Tibial nerve (tissue), 4 donors: ENCODE measurements at regions not wholly inside any gene's neighbourhood (a gene's known extent, or its start where the extent isn't known, plus 50 kb on each side); places are given as distances from the start of the nearest gene placed in this dataset.
"Not testable (repeated sequence)": the region's sequence is repeated elsewhere in the genome, so short reads cannot be mapped to it uniquely, and the experiment has no call there.

Experiments
- DNase-seq, 2 donors: peaks; one replicate each; pipeline ENCODE4 v3.0.0-alpha.2; 2019; ENCODE audit warnings: low spot score in 2 of 2
- H3K27ac ChIP-seq, 4 donors: fragments of 200-600 bp; sonication (generic) in 3 of 4; one replicate each; pipeline ENCODE4 v1.5.1; 2017 to 2019; ENCODE audit warnings: mild to moderate bottlenecking in 1 of 4
- H3K27me3 ChIP-seq, 2 donors: fragments of 200-600 bp; sonication (generic) in 1 of 2; one replicate each; pipeline versions ENCODE4 v1.5.1 to v1.6.0; 2017 to 2019
- H3K36me3 ChIP-seq, 3 donors: fragments of 200-600 bp; sonication (generic); one replicate each; pipeline ENCODE4 v1.5.1; 2018 to 2019
- H3K4me1 ChIP-seq, 4 donors: fragments of 200-600 bp; sonication (generic) in 3 of 4; one replicate each; pipeline ENCODE4 v1.5.1; 2017 to 2019
- H3K4me3 ChIP-seq, 4 donors: fragments of 200-600 bp; sonication (generic) in 3 of 4; one replicate each; pipeline ENCODE4 v1.5.1; 2017 to 2019; ENCODE audit warnings: mild to moderate bottlenecking in 1 of 4, moderate library complexity in 1 of 4
- H3K9me3 ChIP-seq, 4 donors: fragments of 200-600 bp; sonication (generic) in 3 of 4; one replicate each; pipeline ENCODE4 v1.5.1; 2017 to 2019
- CTCF ChIP-seq, 5 experiments: fragments of 200-600 bp in 3 of 5; fragments of 450-650 bp in 2 of 5; sonication (generic) in 3 of 5; IDR thresholded peaks; one replicate each; pipeline ENCODE4 v1.5.1; 2016 to 2019; ENCODE audit warnings: antibody characterized with exemption in 5 of 5, mild to moderate bottlenecking in 3 of 5, moderate library complexity in 2 of 5
- EP300 ChIP-seq, 2 donors: sonication (generic); formaldehyde crosslinking; IDR thresholded peaks; one replicate each; pipeline ENCODE4 v1.6.1; 2017; ENCODE audit warnings: antibody characterized with exemption in 2 of 2, mild to moderate bottlenecking in 1 of 2
- POLR2A ChIP-seq, 2 donors: fragments of 450-650 bp; IDR thresholded peaks; one replicate each; pipeline ENCODE4 v1.6.1; 2017; ENCODE audit warnings: antibody characterized with exemption in 2 of 2, mild to moderate bottlenecking in 2 of 2, moderate library complexity in 2 of 2
- WGBS, 2 donors: methylation state at CpG; one replicate each; pipeline ENCODE4 v1.1.5; 2018; 5-methylcytosine and 5-hydroxymethylcytosine counted together

GRCh38 chr5:24208686-24209106 is 436.1 kb downstream of the CDH10 start:
- WGBS, 2 donors: 26 to 27% methylated on average over 4 of the region's 4 CpGs
- peaks cover 0 to 6% (median 0%) of the 10 kb centered on the region in 4 donors for H3K9me3 ChIP-seq
- no peaks in the 10 kb centered on the region for H3K36me3 ChIP-seq
- DNase-seq: no peak
- TF ChIP-seq POLR2A (IDR thresholded peaks at IDR 0.05) (no peak), EP300 (IDR thresholded peaks at IDR 0.05) (no peak), CTCF (IDR thresholded peaks at IDR 0.05) (no peak)
- H3K27ac ChIP-seq: no peak overlapping the region
- H3K27me3 ChIP-seq: no peaks in the 10 kb centered on the region
- no peak overlapping the region for H3K4me3 ChIP-seq
- H3K4me1 ChIP-seq: no peaks in the 10 kb centered on the region

GRCh38 chr5:24215114-24215513 is 429.7 kb downstream of the CDH10 start:
- no peak overlapping the region for H3K27ac ChIP-seq
- no peak for TF ChIP-seq EP300 (IDR thresholded peaks at IDR 0.05)
- TF ChIP-seq CTCF (IDR thresholded peaks at IDR 0.05): no peak
- no peak for TF ChIP-seq POLR2A (IDR thresholded peaks at IDR 0.05)
- H3K4me3 ChIP-seq: no peak overlapping the region
- DNase-seq: no peak
- H3K27me3 ChIP-seq: no peaks in the 10 kb centered on the region
- H3K36me3 ChIP-seq: no peaks in the 10 kb centered on the region
- H3K4me1 ChIP-seq: no peaks in the 10 kb centered on the region
- no peaks in the 10 kb centered on the region for H3K9me3 ChIP-seq
- WGBS, 2 donors: 68 to 73% methylated on average over 3 of the region's 3 CpGs

- WGBS, 2 donors: 48 to 72% methylated on average over 2 of the region's 2 CpGs
- H3K9me3 ChIP-seq: peaks cover 0 to 9% (median 0%) of the 10 kb centered on the region in 4 donors
- no peak overlapping the region for H3K4me3 ChIP-seq
- no peaks in the 10 kb centered on the region for H3K27me3 ChIP-seq
- TF ChIP-seq POLR2A (IDR thresholded peaks at IDR 0.05): no peak
- TF ChIP-seq EP300 (IDR thresholded peaks at IDR 0.05): no peak
- no peak for TF ChIP-seq CTCF (IDR thresholded peaks at IDR 0.05)
- DNase-seq: no peak
- no peak overlapping the region for H3K27ac ChIP-seq
- H3K4me1 ChIP-seq: no peaks in the 10 kb centered on the region
- H3K36me3 ChIP-seq: no peaks in the 10 kb centered on the region
Measured at GRCh38 chr5:24222876-24223275, 421.9 kb downstream of the CDH10 start.

GRCh38 chr5:24225051-24225450 is 419.7 kb downstream of the CDH10 start:
- Histone ChIP-seq H3K36me3 (no peaks in the 10 kb centered on the region), H3K4me3 (no peak overlapping the region), H3K27ac (no peak overlapping the region), H3K27me3 (no peaks in the 10 kb centered on the region), H3K9me3 (peaks cover 0 to 9% (median 0%) of the 10 kb centered on the region in 4 donors), H3K4me1 (no peaks in the 10 kb centered on the region)
- TF ChIP-seq POLR2A (IDR thresholded peaks at IDR 0.05): no peak
- no peak for TF ChIP-seq EP300 (IDR thresholded peaks at IDR 0.05)
- no peak for TF ChIP-seq CTCF (IDR thresholded peaks at IDR 0.05)
- no peak for DNase-seq

GRCh38 chr5:24226479-24226878 is 418.3 kb downstream of the CDH10 start:
- 76 to 83% methylated on average over 1 of the region's 1 CpG for whole genome bisulfite sequencing, 2 donors

GRCh38 chr5:24227881-24228280 is 416.9 kb downstream of the CDH10 start:
- not testable (repeated sequence) for H3K9me3 ChIP-seq, H3K27me3 ChIP-seq, H3K27ac ChIP-seq, H3K36me3 ChIP-seq, H3K4me3 ChIP-seq, H3K4me1 ChIP-seq, DNase-seq
- 84 to 85% methylated on average over 5 of the region's 5 CpGs for WGBS, 2 donors

More at GRCh38 chr5:24226479-24226878, 418.3 kb downstream of the CDH10 start:
- no peaks in the 10 kb centered on the region for H3K27me3 ChIP-seq
- H3K4me3 ChIP-seq: no peak overlapping the region
- TF ChIP-seq POLR2A (IDR thresholded peaks at IDR 0.05): no peak
- no peak for TF ChIP-seq EP300 (IDR thresholded peaks at IDR 0.05)
- TF ChIP-seq CTCF (IDR thresholded peaks at IDR 0.05): no peak
- no peaks in the 10 kb centered on the region for H3K36me3 ChIP-seq
- H3K4me1 ChIP-seq: no peaks in the 10 kb centered on the region
- no peak overlapping the region for H3K27ac ChIP-seq
- peak in 1 of 2 donors; percentile 15 for DNase-seq
- H3K9me3 ChIP-seq: peaks cover 0 to 3% (median 0%) of the 10 kb centered on the region in 4 donors
